AG08395 (cell line): ENCODE measurements at regions not wholly inside any gene's neighbourhood (a gene's known extent, or its start where the extent isn't known, plus 50 kb on each side); places are given as distances from the start of the nearest gene placed in this dataset.

Experiments
- DNase-seq: peaks from one replicate; pipeline ENCODE4 v3.0.0; 2012; ENCODE audit warnings: mixed read lengths, low spot score

DNA sequence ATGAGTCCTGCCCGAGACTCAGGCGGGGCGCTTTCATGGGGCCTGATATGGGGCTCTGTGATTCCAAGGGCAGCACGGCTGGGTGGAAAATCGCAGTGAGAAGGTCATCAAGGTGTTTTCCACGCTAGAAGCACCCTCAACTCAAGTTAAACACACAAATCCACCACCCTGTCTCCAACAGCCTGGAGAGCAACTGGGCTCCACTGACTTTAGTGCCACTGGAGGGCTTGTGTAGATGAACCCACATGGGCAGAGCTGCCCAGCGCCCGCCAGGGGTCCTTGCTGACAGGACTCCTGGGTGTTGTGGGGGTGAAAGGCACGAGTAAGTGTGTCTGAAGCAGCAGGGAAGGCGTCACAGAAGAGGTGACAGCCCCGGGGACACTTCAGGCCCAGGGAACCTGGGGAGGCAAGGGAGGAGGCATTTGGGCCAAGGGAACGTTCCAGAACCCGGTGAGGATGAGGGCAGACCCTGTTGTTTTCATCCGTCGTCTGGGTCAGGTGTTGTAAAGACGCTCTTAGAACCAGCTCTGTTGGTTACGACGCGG, 51.8 kb upstream of the CTDP1 start:
- no peak for DNase-seq

DNA sequence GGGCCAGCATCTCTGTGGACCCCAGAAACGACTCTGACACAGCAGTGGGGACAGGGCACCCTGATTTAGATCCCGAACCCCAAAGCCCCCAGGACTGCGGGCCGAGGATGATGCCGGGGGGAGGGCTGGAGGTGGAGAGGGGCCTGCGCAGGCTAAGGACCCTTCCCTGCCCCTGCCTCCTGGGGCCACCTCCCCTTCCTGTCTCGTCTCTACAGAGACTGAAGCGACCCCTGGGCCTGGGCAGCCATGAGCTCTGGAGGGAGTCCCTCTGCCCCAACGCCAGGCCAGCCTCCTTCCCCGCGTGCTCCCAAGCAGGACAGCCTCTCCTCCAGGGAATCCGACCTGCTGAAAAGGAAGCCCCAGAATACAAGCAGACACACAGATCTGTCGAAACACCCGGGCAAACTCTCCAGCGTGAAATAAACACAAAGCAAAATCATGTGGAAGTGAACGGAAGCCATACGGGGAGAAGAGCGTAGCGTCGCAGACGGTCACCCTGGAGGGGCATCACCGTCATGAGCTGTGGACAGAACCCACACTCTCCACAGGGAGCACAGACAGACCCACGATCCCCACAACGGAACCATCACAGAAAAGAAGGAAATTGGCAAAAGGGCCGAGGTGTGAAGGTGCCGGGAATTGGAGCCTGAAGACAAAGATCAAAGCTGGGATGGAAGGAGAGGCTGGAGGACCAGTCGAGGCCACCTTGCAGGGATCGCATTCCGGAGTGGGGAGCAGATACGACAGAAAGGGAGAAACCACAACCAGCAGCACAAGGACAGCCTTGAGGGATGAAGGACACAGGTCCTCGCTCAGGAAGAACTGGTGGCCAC, 51.0 kb upstream of the CTDP1 start:
- DNase-seq: no peak

- DNase-seq: no peak
These were observed 50.4 kb upstream of the CTDP1 start for GRCh38 chr18:79629249-79629558.

GRCh38 chr18:79629606-79630005, 50.0 kb upstream of the CTDP1 start:
- DNase-seq: no peak
